ENCODE measurements at regions not wholly inside any gene's neighbourhood (a gene's known extent, or its start where the extent isn't known, plus 50 kb on each side); places are given as distances from the start of the nearest gene placed in this dataset.

GRCh38 chr6:15874326-15874725 is 211.5 kb upstream of the DTNBP1 start:
- TF ChIP-seq CTCF (IDR thresholded peaks at IDR 0.05) (no peak), POLR2A (IDR thresholded peaks at IDR 0.05) (no peak)

Measured in body of pancreas (tissue), 4 donors.